GM18519 (cell line): ENCODE measurements at regions not wholly inside any gene's neighbourhood (a gene's known extent, or its start where the extent isn't known, plus 50 kb on each side); places are given as distances from the start of the nearest gene placed in this dataset.
A peak's percentile ranks its signal among the peaks of the same experiment; 100 is the strongest.

Experiments used
- ATAC-seq: cut with Tn5 transposase; IDR thresholded peaks from one replicate; pipeline ENCODE4 v1.9.1; 2021; ENCODE audit warnings: mild to moderate bottlenecking, moderate library complexity; ENCODE audit not compliant: unreplicated experiment, low FRiP score

DNA sequence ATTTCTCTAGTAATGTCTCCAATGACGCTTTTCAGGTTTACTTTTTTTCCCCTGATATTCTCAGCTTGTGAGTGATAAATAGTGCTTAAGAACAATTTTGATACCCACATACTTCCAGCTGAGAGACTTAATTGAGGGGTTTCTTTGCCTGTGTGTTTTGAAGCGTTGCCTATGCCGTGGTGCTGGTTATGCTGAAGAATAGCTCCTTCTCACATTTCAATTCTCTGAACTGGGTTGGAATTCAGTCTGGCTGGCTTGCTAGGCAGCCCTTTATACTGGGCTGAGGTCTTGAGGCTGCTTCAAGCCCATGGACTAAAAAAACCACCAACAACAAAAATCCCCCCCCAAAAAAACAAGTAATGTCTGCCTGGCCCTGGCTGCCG is 87.4 kb downstream of the CHST2 start:
- no peak for ATAC-seq

DNA sequence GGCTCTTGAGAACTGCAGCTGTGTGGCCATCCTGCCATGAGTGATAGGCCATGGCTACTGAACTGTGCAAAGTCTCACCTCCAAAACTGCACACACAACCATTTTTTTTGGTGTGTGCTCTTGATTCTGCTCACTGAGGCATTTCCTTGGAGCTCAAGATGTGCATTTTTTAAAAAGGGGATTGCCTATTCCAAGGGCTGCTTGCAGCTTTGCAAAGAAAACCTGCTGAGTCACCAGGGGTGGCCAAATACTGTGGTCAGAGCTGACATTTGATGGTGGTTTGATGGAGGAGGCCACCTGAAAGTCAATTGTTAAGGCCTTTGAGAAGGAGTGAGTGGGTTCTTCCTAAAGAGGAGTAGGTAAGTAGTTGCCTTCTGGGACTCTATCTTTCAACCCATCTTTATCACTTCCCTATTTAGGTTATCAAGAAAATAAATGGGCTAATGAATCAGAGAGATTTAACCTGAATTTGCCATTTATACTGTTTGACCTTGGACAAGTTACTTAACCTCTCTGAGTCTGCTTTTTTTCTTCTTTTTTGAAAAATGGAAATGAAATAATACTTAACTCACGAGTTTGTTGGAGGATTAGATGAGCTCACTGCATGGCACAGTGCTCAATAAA is 87.9 kb downstream of the CHST2 start:
- peak; percentile 77 for ATAC-seq

DNA sequence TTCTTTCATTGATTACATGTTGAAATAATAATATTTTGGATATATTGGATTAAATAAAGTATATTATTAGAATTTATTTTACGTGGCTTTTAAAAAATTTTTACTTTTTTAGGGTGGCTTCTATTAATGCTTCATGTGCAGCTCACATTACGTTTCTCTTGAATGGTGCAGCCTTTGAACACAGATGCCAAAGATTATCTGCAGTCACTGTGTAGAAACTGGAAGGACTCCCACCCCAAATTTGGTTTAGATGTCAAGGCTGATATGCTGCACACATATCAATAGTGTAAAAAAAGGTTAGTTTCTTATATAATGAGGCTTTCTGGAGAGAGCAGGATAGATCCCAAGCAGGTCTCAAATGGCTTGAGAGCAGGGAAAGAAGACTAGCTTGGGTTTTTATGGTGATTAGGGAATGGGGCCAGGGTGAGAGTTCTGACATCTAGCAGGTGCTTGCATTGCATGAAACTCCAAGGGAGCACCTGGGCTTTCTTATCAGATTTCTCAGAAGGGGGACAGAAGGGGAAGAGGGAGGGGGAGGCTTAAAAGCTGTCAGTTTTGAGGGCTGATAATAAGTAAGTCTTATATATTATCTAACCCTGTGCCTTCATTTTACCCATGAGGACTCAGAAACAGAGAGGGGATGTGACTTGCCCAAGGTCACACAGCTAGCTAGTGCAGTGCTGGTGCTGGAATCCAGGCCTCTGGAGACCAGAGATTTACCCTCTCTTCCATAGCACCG is 89.6 kb downstream of the CHST2 start:
- ATAC-seq = no peak

- ATAC-seq = no peak
Measured at GRCh38 chr3:143209715-143210059, 90.1 kb downstream of the CHST2 start.

- no peak for ATAC-seq
Measured at GRCh38 chr3:143210141-143210540, 90.6 kb downstream of the CHST2 start.

DNA sequence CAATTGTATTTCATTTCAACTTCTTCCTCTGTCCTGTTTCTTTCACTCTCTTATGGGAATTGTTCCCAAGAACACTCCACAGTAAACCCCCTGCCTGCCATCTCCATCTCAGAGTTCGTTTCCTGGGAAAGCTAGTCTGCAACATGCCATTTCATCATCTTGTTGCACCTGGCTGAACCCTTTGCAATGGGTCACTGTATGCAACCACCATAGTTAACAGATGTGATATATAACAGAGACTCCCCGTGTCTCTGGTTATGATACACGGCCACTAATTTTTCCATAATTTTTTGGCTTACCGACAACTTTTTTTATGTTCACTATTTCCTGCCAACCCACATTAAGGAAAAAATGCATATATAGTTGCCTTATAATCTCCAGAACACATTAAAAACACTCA is 95.5 kb downstream of the CHST2 start:
- ATAC-seq = no peak
